ENCODE measurements at regions not wholly inside any gene's neighbourhood (a gene's known extent, or its start where the extent isn't known, plus 50 kb on each side); places are given as distances from the start of the nearest gene placed in this dataset.

GRCh38 chr9:26375448-26375847, 517.2 kb downstream of the CAAP1 start:
- TF ChIP-seq, protein P1, sequence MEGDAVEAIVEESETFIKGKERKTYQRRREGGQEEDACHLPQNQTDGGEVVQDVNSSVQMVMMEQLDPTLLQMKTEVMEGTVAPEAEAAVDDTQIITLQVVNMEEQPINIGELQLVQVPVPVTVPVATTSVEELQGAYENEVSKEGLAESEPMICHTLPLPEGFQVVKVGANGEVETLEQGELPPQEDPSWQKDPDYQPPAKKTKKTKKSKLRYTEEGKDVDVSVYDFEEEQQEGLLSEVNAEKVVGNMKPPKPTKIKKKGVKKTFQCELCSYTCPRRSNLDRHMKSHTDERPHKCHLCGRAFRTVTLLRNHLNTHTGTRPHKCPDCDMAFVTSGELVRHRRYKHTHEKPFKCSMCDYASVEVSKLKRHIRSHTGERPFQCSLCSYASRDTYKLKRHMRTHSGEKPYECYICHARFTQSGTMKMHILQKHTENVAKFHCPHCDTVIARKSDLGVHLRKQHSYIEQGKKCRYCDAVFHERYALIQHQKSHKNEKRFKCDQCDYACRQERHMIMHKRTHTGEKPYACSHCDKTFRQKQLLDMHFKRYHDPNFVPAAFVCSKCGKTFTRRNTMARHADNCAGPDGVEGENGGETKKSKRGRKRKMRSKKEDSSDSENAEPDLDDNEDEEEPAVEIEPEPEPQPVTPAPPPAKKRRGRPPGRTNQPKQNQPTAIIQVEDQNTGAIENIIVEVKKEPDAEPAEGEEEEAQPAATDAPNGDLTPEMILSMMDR (IDR thresholded peaks at IDR 0.05) = no peak
- no peak for TF ChIP-seq POLR2A (IDR thresholded peaks at IDR 0.05)

All from lower leg skin (tissue), 3 donors.